ENCODE measurements at regions not wholly inside any gene's neighbourhood (a gene's known extent, or its start where the extent isn't known, plus 50 kb on each side); places are given as distances from the start of the nearest gene placed in this dataset.

- no peak for TF ChIP-seq CTCF (conservative IDR thresholded peaks at IDR 0.05; ENCODE audit: low read depth, low read length)
- DNase-seq (ENCODE audit: low read depth): no peak
- H3K4me3 ChIP-seq (ENCODE audit: low read length): no peak overlapping the region
These were observed 136.7 kb upstream of the ATP2B1 start for GRCh38 chr12:89845366-89845765.

- no peak for TF ChIP-seq CTCF (conservative IDR thresholded peaks at IDR 0.05; ENCODE audit: low read depth, low read length)
- no peak overlapping the region for H3K4me3 ChIP-seq (ENCODE audit: low read length)
- no peak for DNase-seq (ENCODE audit: low read depth)
These were observed 135.9 kb upstream of the ATP2B1 start for GRCh38 chr12:89844539-89844938.

GRCh38 chr12:89840162-89840922 lies 131.7 kb upstream of the ATP2B1 start:
- no peak for TF ChIP-seq CTCF (conservative IDR thresholded peaks at IDR 0.05; ENCODE audit: low read depth, low read length)
- DNase-seq (ENCODE audit: low read depth): no peak
- H3K4me3 ChIP-seq (ENCODE audit: low read length): no peak overlapping the region

GRCh38 chr12:89839444-89839843 lies 130.8 kb upstream of the ATP2B1 start:
- no peak for DNase-seq (ENCODE audit: low read depth)
- no peak for TF ChIP-seq CTCF (conservative IDR thresholded peaks at IDR 0.05; ENCODE audit: low read depth, low read length)
- H3K4me3 ChIP-seq (ENCODE audit: low read length): no peak overlapping the region

GRCh38 chr12:89838833-89839232 lies 130.2 kb upstream of the ATP2B1 start:
- TF ChIP-seq CTCF (conservative IDR thresholded peaks at IDR 0.05; ENCODE audit: low read depth, low read length): no peak

GRCh38 chr12:89836026-89836425 lies 127.4 kb upstream of the ATP2B1 start:
- TF ChIP-seq CTCF (conservative IDR thresholded peaks at IDR 0.05; ENCODE audit: low read depth, low read length): no peak
- no peak overlapping the region for H3K4me3 ChIP-seq (ENCODE audit: low read length)
- no peak for DNase-seq (ENCODE audit: low read depth)

More at GRCh38 chr12:89838833-89839232, 130.2 kb upstream of the ATP2B1 start:
- no peak overlapping the region for H3K4me3 ChIP-seq (ENCODE audit: low read length)
- DNase-seq (ENCODE audit: low read depth): no peak

- no peak for DNase-seq (ENCODE audit: low read depth)
- TF ChIP-seq CTCF (conservative IDR thresholded peaks at IDR 0.05; ENCODE audit: low read depth, low read length): no peak
- H3K4me3 ChIP-seq (ENCODE audit: low read length): no peak overlapping the region
These were observed 126.0 kb upstream of the ATP2B1 start for GRCh38 chr12:89834676-89835075.

Measured in retinal pigment epithelial cell (primary cell).